UCSD-AML1 (cell line): ENCODE measurements at regions not wholly inside any gene's neighbourhood (a gene's known extent, or its start where the extent isn't known, plus 50 kb on each side); places are given as distances from the start of the nearest gene placed in this dataset.
"Not testable (repeated sequence)": the region's sequence is repeated elsewhere in the genome, so short reads cannot be mapped to it uniquely, and the experiment has no call there.

Source experiments
- DNase-seq: peaks from one replicate; lab custom pipeline; 2025; ENCODE audit not compliant: unreplicated experiment; lab: John Stamatoyannopoulos, UW

DNA sequence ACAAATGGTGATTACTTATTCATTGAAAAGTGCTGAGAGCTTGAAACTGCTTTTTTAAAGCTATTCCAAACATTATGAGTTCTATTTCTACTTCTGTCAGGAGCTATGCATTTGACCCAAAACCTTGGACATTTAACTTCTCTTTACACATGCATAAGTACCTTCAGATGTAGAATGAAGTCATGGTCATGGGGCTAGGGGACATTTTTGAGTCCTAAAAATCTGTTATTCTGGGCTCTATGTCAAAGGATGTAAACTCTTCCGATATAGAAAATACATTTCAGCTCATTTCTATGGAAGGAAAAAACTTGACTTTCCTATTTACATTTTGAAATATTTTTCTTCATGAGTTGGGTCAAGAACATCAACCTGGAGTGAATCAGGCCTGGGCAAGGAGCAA, 179.5 kb upstream of the CXCL12 start:
- DNase-seq = no peak

DNA sequence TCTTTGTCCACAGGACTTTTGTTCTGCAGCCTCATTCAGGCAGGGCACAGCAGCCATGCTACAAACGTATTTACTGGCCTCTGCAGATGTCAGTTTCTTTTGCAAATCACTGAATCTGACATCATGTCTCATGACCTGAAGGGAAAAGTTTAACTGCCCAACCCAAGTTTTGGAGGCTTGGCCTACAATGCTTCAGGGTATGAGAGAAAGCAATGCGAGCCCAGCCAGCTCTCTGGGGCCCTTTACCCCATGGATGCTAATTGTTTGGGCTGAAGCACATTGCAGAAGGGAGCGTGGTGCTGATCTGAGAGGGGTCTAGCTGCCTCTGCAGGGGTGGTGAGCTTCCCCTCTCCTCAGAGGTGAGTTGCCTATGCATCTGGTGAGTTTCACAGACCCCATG, 179.9 kb upstream of the CXCL12 start:
- no peak for DNase-seq

DNA sequence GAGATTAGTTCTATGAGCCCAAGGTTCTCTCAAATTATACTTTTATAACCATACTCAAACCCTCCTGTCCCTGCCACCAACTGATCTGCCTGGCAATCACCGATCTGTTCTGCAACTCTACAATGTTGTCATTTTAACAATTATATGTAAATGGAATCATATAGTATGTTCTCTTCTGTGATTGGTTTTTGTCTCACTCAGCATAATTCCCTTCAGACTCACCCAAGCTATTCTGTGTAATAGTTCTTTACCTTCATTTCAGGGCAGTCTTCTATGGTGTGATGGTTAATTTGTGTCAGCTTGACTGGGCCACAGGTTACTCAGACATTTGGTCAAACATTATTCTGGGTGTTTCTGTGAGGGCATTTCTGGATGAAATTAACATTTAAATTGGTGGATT, 181.9 kb upstream of the CXCL12 start:
- no peak for DNase-seq

DNA sequence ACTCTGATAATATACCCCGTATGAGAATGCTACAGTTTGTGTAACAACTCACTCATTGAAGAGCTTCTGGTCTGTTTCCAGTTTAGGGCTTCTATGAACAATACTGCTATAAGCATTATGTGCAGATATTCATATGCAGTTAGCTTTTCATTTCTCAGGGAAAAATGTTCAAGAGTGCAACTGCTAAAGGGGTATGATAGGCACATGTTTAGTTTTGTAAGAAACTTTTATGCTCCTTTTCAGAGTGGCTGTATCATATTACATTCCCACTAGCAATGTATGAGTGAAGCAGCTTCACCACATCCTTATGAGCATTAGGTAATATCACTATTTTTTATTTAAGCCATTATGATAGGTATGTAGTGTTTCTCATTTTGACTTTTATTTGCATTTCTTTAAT, 182.6 kb upstream of the CXCL12 start:
- no peak for DNase-seq

DNA sequence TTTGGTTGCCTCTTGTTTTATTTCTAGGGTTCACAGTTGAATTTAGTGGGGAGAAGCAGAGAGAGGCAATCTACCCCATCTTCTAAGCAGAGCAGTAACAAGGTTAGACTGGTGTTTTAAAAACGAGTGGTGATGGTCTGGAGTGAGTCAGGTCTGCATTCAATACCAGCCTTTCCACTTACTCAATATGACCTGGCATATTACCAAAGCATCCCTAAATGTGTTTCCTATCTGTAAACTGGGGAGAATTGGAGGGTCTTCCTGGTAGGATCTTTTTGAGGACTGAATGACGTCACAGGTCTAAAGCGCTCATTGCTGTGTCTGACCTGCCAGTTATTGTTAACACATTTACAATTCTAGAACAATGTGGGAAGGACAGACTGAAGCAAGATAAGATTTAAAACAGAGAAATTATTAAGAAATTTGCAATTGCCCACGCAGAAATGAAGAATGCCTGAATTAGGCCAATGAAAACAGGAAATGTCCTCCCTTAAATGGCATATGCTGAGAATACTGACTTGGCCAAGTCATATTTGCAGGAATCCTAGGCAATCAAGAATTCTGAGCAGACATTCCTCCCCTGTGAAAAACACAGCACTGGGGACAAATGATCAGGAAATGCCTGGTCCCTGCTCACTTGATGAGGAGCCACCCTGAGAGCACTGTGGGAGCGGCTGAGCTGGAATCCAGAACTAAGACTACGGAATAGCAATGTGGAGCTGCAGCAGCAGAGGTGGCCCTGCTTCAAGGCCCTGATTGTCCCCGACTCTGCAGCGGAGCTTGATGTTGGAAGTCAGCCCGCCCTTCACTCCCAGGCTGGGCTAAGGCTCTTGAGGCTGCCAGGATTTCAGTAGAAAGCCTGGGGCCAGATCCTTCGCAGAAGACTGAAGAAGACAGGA, 184.5 kb upstream of the CXCL12 start:
- DNase-seq = no peak

- DNase-seq = no peak
Measured at GRCh38 chr10:44571701-44572100, 186.8 kb upstream of the CXCL12 start.

GRCh38 chr10:44572146-44572545, 187.2 kb upstream of the CXCL12 start:
- DNase-seq = no peak

GRCh38 chr10:44573821-44574220, 188.9 kb upstream of the CXCL12 start:
- no peak for DNase-seq

GRCh38 chr10:44574596-44575480, 189.9 kb upstream of the CXCL12 start:
- no peak for DNase-seq

DNA sequence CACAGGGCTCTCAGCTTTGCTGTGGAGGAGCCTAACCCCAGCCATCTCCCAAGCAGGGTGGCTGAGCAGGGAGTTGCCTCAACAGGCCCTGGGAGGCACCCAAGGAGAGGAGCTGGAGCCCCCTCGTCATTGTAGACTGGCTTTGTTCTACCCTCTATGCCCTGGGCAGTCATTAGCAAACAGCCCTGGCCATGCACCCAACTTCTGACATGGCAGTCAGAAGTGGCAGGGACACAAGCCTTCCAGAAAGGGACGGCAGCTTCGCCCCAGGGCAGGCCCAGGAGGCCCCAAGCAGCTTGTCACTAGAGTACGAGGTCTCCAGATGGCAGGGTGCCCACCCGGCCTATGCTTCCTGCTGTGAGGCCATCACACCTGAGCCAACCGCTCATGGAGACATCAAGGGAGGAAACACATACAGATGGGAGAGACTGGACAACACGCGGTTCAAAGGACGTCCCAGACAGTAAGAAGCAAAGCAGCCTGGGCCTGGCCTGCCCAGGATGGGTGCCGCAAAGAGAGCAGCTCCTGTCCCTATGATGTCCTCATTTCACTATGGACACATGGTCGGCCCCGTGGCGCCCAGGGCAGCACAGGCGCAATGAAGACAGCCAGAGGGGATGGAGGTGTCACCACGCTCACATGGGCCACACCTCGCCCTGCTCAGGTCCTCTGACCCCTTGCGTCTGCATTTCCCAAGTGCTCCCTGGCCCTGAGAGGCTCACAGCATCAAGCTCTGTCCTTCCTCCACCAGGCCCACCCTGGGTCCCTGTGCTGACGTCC, 190.9 kb upstream of the CXCL12 start:
- no peak for DNase-seq

- no peak for DNase-seq
Measured at GRCh38 chr10:44576702-44577191, 191.8 kb upstream of the CXCL12 start.

DNA sequence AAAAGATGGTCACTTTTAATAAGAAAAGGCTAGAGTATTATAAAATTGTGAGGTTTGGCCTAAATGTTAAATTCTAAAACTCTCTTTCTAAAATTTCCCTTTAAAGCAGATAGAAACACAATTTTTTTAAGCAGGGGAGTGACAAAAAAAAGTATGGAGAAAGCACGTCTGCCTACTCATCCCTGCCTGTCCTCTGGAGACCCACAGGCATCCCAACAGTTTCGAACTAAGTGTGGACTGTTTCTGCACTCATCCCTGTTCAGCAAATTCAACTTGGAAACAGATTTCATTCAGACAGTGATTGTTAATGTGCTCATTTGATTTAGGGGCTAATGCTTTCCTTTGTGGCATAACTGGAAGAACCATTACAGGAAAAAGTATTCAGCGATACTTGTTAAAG, 192.6 kb upstream of the CXCL12 start:
- no peak for DNase-seq

DNA sequence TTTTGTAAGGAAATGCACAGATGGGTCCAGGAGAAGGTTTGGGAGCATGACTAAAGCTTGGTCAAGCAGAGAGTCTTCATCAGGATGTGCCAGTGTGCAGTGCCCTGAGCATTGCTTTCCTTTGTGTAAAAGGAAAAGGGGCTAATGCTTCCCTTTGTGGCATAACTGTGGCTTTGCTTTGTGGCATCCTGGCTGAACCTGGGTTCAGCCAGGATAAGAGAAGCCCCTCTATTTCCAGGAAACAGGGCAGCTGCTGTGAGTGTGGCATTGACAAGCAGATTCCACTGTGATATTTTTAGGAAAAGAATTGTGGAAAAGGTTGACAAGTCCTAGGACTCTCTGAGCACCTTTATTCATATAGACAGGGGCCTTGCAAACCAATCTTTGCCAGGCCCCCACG, 193.4 kb upstream of the CXCL12 start:
- no peak for DNase-seq

GRCh38 chr10:44578963-44579362, 194.1 kb upstream of the CXCL12 start:
- DNase-seq = not testable (repeated sequence)

DNA sequence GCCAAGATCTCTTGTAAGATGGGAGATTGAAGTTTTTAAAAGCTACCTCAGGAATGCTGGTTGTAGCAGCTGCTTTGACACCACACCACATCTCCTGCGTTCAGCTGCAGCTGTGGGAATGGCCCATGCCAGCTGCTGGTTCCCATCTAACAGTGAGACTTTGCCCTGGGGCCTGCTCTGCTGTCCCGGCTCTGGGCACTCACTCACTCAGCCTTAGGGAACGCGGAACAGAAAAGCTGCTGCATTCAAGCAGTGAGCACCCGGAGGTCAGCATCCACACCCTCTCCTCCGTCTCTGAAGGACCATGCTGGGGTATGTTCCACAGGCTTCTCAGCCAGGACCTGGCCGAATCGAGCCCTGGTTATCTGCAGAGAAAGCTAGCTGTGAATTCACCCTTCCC, 197.1 kb upstream of the CXCL12 start:
- DNase-seq = no peak

- DNase-seq = no peak
Measured at GRCh38 chr10:44587488-44588318, 202.8 kb upstream of the CXCL12 start.

DNA sequence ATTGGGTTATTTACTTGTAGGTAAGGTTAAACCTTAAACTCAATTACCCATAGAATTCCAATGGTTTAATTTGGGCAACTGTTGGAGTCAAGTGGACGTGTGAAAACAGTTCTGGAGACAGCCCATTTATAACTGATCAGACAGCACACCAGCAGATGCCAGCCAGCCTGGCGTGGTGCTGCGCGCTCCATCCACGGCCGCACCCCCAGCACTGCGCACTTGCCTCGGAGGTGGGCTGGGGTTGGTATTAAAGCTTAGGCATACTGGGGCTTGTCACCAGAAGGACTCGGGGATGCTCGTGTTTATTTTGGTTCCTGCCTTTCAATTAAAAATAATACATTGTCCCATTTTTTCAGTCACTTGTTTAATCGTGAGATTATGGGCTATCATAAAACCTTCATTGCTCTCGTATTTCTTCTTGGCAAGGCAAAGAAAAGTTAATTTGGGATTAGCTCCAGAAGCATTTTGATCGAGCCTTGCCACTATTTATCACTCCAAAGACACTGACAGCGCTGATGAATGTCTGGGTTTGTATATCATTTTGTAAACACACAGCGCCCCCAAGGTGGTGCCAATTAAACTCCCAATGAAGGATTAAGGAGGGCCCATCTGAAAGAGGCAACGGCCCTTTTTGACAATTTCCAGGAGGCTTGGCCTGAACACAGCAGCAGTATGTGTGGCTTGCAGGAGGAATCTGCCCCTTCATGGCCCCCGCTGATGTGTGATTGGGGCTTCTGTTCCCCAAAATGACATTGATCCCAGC, 204.5 kb upstream of the CXCL12 start:
- no peak for DNase-seq

GRCh38 chr10:44589944-44590449, 205.1 kb upstream of the CXCL12 start:
- no peak for DNase-seq

DNA sequence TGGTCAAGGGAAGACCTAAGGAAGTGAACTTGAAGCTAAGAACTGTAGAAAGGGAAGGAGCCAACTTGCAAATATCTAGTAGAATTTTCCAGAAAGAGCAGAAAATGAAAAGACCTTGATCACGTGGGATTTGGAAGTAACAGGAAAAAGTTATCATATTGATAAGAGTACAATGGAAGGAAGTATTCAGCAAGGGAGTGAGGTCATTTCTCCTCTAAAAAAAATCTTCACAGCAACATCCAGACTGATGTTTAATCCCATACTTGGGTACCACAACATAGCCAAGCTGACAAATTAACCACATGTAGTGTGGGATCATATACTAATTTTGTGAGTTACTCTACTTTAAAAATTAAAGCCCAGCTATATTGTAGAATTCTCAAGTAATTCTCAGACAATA, 207.0 kb upstream of the CXCL12 start:
- DNase-seq = no peak
